MM.1S (cell line): ENCODE measurements at regions not wholly inside any gene's neighbourhood (a gene's known extent, or its start where the extent isn't known, plus 50 kb on each side); places are given as distances from the start of the nearest gene placed in this dataset.
"Not testable (repeated sequence)": the region's sequence is repeated elsewhere in the genome, so short reads cannot be mapped to it uniquely, and the experiment has no call there.

Source experiments
- EZH2 ChIP-seq: fragments of 300-600 bp; sonication (generic); optimal IDR thresholded peaks from 2 replicates; pipeline ENCODE3; 2017; ENCODE audit warnings: low read depth, mild to moderate bottlenecking, antibody characterized with exemption, low read length, mixed read lengths
- EZH2phosphoT487 ChIP-seq: fragments of 300-600 bp; sonication (generic); IDR thresholded peaks from 2 replicates; pipeline ENCODE4 v1.6.1; 2018; ENCODE audit warnings: antibody characterized with exemption, low read length
- TF ChIP-seq, protein P1 (sequence below): fragments of 300-600 bp; sonication (generic); IDR thresholded peaks from 2 replicates; pipeline ENCODE4 v1.5.1; 2016; ENCODE audit warnings: antibody characterized with exemption, low read length, mixed read lengths

DNA sequence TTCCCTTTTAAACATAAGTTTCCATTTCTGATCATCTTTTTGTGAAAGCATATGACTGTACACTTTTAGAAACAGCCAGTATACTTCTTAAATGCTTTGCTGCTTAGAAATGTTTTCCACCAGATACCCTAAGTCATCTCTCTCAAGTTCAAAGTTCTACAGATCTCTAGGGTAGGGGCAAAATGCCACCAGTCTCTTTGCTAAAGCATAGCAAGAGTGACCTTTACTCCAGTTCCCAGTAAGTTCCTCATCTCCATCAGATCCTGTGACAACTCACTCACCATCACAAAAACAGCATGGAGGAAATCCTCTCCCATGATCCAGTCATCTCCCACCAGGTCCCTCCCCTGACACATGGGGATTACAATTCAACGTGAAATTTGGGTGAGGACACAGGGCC lies 75.6 kb upstream of the RNF32 start:
- TF ChIP-seq, protein P1, sequence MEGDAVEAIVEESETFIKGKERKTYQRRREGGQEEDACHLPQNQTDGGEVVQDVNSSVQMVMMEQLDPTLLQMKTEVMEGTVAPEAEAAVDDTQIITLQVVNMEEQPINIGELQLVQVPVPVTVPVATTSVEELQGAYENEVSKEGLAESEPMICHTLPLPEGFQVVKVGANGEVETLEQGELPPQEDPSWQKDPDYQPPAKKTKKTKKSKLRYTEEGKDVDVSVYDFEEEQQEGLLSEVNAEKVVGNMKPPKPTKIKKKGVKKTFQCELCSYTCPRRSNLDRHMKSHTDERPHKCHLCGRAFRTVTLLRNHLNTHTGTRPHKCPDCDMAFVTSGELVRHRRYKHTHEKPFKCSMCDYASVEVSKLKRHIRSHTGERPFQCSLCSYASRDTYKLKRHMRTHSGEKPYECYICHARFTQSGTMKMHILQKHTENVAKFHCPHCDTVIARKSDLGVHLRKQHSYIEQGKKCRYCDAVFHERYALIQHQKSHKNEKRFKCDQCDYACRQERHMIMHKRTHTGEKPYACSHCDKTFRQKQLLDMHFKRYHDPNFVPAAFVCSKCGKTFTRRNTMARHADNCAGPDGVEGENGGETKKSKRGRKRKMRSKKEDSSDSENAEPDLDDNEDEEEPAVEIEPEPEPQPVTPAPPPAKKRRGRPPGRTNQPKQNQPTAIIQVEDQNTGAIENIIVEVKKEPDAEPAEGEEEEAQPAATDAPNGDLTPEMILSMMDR, result not testable (repeated sequence)
- TF ChIP-seq EZH2, EZH2phosphoT487: not testable (repeated sequence)
